ENCODE measurements at regions not wholly inside any gene's neighbourhood (a gene's known extent, or its start where the extent isn't known, plus 50 kb on each side); places are given as distances from the start of the nearest gene placed in this dataset.

DNA sequence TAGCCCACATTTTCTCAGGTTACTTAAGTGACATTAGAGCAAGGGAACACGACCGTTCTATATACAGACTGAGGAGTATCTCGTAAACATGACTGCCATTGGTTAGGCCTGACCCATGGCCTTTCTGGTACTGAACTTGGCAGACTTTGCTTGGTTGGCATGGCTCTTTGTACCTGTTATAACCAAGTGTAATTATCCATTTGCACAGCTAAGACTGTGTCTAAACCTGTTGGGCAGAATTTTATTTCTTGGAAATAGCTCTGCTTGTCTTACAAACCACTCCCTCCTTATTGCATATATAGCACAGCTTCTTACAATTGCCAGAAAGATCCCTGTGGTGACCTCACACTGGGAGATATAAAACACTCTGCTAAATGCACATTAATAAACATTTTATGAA lies 106.9 kb downstream of the P2RY1 start:
- Histone ChIP-seq H3K9me3 (no peaks in the 10 kb centered on the region), H3K27me3 (no peaks in the 10 kb centered on the region), H3K27ac (no peak overlapping the region), H3K4me3 (no peak overlapping the region), H3K4me1 (no peaks in the 10 kb centered on the region), H3K36me3 (no peaks in the 10 kb centered on the region)
- TF ChIP-seq, protein P1, sequence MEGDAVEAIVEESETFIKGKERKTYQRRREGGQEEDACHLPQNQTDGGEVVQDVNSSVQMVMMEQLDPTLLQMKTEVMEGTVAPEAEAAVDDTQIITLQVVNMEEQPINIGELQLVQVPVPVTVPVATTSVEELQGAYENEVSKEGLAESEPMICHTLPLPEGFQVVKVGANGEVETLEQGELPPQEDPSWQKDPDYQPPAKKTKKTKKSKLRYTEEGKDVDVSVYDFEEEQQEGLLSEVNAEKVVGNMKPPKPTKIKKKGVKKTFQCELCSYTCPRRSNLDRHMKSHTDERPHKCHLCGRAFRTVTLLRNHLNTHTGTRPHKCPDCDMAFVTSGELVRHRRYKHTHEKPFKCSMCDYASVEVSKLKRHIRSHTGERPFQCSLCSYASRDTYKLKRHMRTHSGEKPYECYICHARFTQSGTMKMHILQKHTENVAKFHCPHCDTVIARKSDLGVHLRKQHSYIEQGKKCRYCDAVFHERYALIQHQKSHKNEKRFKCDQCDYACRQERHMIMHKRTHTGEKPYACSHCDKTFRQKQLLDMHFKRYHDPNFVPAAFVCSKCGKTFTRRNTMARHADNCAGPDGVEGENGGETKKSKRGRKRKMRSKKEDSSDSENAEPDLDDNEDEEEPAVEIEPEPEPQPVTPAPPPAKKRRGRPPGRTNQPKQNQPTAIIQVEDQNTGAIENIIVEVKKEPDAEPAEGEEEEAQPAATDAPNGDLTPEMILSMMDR (IDR thresholded peaks at IDR 0.05) = no peak
- intact Hi-C loops (cut with DNase I) = no loop called here
- DNase-seq = no peak
- ATAC-seq = no peak

DNA sequence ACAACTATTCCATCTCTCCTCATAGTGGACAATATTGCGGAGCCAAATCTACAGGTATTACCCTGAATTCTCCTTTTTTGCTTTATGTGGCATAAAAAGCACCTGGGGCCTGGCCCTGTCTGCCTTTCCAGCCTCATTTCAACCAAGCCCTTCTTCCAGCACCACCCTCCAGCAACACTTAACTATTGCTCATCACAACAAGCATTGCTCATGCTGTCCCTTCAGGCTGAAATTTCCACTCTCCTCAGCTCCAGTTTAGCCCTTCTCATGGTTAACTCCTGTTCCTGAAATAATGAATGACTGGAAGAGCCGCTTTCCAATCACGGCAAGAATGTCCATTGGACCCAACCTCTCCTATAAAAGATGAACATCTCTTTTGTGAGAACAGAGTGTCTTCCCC lies 107.4 kb downstream of the P2RY1 start:
- DNase-seq = no peak
- ATAC-seq = no peak
- no peaks in the 10 kb centered on the region for H3K9me3 ChIP-seq
- no peaks in the 10 kb centered on the region for H3K36me3 ChIP-seq
- H3K4me1 ChIP-seq = no peaks in the 10 kb centered on the region
- no peak overlapping the region for H3K4me3 ChIP-seq
- intact Hi-C loops (cut with DNase I) = no loop called here
- no peaks in the 10 kb centered on the region for H3K27me3 ChIP-seq
- TF ChIP-seq, protein P1 (IDR thresholded peaks at IDR 0.05) = no peak
- H3K27ac ChIP-seq = no peak overlapping the region

DNA sequence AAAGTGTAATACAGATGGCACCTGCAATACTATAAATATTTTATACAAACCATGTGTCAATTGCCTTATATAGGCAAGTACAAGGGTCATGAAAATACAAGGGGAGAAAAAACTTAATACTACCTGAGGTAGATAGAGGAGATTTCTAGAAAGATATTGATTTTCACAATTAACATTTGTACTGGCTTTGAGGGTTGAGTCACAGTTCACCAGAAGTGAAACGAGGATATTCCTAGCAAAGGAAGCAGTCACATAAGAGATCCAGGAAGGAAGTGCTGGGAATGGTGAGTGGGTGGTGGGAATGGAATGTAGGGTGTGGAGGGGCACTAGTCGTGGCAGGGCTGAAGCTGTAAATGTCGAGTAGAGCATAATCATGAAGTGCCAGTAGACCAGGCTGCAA lies 108.7 kb downstream of the P2RY1 start:
- H3K27ac ChIP-seq = no peak overlapping the region
- DNase-seq (no peak), ATAC-seq (no peak)
- H3K36me3 ChIP-seq = no peaks in the 10 kb centered on the region
- TF ChIP-seq, protein P1 (IDR thresholded peaks at IDR 0.05) = no peak
- H3K4me1 ChIP-seq = no peaks in the 10 kb centered on the region
- no peak overlapping the region for H3K4me3 ChIP-seq
- intact Hi-C loops (cut with DNase I) = no loop called here
- H3K27me3 ChIP-seq = no peaks in the 10 kb centered on the region
- H3K9me3 ChIP-seq = no peaks in the 10 kb centered on the region

DNA sequence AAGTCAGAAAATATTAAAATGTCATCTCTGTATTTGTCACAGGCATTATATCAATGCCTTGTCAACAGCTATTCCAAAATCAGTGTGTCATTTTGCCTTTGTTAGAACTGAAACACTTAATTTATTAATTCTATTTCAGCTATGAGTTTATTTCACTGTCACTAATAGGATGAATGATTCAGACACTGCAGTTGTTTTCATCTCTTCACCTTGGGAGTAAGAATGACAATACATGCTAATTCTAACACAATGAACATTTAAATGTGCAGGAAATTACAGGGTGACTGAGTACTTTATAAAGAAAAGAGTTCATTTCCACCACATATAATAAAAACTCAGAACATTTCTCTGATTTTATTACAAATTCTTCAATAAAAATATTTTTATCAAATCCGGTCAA lies 109.7 kb downstream of the P2RY1 start:
- Histone ChIP-seq H3K36me3 (no peaks in the 10 kb centered on the region), H3K9me3 (no peaks in the 10 kb centered on the region), H3K27ac (no peak overlapping the region), H3K4me3 (no peak overlapping the region), H3K27me3 (no peaks in the 10 kb centered on the region), H3K4me1 (no peaks in the 10 kb centered on the region)
- no peak for DNase-seq
- intact Hi-C loops (cut with DNase I) = no loop called here
- TF ChIP-seq, protein P1 (IDR thresholded peaks at IDR 0.05) = no peak
- no peak for ATAC-seq

DNA sequence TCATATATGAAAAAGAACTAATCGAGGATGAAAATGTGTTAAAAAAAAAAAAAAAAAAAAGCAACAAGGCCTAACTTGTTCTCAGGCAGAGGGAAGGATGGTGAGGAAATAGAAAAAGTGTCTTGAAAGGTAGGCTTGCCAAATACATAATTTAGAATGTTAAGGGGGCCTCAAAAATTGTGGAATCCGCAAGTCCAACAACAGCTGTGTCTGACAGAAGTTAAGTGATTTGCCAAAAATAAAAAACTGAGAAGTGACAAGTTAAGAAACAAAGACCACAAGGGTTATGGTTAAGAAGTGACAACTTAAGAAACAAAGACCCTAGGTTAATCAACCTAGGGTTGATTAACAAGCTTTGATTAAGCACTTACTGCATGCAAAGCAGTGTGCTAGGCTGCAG lies 110.6 kb downstream of the P2RY1 start:
- no peak overlapping the region for H3K4me3 ChIP-seq
- H3K9me3 ChIP-seq = no peaks in the 10 kb centered on the region
- DNase-seq (no peak), ATAC-seq (no peak)
- H3K27me3 ChIP-seq = no peaks in the 10 kb centered on the region
- intact Hi-C loops (cut with DNase I) = no loop called here
- no peak overlapping the region for H3K27ac ChIP-seq
- TF ChIP-seq, protein P1 (IDR thresholded peaks at IDR 0.05) = no peak
- H3K36me3 ChIP-seq = no peaks in the 10 kb centered on the region
- no peaks in the 10 kb centered on the region for H3K4me1 ChIP-seq

DNA sequence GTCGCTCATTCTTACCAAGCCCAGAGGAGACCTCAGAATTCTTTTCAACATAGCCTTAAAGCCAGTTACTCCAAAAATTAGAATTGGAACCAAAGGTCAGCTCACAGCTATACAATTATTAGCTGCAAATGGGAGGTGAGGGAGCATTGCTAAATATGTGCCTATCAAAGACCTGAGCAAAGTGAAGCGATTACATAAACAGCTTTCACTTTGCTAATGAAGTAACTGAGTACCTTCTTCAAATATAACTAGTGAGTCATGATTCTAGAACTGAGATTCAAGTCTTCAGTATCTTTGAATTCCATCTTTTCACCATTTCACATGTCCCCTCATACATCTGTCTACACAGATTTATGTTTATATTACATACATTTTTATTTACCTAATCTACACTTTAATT lies 122.6 kb downstream of the P2RY1 start:
- Histone ChIP-seq H3K4me1 (no peaks in the 10 kb centered on the region), H3K27me3 (no peaks in the 10 kb centered on the region), H3K4me3 (no peak overlapping the region), H3K36me3 (no peaks in the 10 kb centered on the region), H3K9me3 (no peaks in the 10 kb centered on the region), H3K27ac (no peak overlapping the region)
- ATAC-seq (no peak), DNase-seq (no peak)
- TF ChIP-seq, protein P1 (IDR thresholded peaks at IDR 0.05) = no peak
- intact Hi-C loops (cut with DNase I) = no loop called here

Measured in upper lobe of right lung (tissue), 1 donor.